HG02759 (cell line): ENCODE measurements at regions not wholly inside any gene's neighbourhood (a gene's known extent, or its start where the extent isn't known, plus 50 kb on each side); places are given as distances from the start of the nearest gene placed in this dataset.
"Not testable (repeated sequence)": the region's sequence is repeated elsewhere in the genome, so short reads cannot be mapped to it uniquely, and the experiment has no call there.

Source experiments
- ATAC-seq: cut with Tn5 transposase; IDR thresholded peaks from one replicate; pipeline ENCODE4 v1.9.1; 2021; ENCODE audit warnings: mild to moderate bottlenecking, moderate library complexity; ENCODE audit not compliant: unreplicated experiment

DNA sequence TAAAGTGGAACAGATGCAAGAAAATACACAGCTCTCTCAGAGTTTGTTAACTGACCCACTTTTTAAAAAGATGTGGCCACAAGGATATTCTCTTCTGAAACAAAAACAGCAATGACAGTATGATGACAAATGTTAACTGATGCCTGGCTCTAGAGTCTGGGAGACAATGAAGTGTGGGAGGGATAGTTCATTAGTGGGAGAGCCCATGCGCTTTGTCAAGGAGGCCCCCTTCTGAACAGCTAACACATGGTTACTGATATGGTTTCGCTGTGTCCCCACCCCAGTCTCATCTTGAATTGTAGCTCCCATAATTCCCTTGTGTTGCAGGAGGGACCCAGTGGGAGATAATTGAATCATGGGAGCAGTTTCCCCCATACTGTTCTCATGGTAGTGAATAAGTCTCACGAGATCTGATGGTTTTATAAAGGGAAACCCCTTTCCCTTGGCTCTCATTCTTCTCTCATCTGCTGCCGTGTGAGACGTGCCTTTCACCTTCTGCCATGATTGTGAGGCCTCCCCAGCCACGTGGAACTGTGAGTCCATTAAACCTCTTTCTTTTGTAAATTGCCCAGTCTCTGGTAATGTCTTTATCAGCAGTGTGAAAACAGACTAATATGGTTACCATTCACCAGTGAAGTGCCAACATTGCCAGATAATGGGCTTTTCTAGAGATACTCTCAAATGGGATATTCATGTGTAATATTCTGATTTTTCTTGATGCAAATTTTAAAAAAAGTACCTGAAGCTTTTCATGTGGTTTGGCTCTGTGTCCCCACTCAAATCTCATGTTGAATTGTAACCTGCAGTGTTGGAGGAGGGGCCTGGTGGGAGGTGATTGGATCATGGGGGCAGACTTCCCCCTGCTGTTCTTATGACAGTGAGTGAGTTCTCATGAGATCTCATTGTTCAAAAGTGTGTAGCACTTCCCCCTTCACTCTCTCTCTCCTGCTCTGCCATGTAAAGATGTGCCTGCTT is 435.8 kb downstream of the SHISA9 start:
- not testable (repeated sequence) for ATAC-seq

DNA sequence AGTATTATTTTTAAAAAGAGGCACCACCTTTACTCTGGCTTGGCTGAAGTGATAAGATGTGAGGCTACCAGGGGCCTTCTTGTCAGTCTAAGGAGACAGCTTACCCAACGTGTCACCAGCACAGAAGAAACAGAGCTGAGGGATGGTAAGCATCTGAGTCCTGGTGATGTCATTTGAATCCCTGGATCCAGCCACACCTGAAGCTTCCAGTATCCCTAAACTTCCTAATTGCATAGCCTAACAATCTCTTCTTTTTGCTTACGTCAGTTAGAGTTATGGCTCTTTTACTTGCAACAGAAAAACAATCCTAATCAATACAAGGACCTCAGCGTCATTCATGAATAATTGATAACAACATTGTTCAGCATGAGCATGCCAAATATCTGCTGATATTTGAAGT is 436.6 kb downstream of the SHISA9 start:
- ATAC-seq = no peak

DNA sequence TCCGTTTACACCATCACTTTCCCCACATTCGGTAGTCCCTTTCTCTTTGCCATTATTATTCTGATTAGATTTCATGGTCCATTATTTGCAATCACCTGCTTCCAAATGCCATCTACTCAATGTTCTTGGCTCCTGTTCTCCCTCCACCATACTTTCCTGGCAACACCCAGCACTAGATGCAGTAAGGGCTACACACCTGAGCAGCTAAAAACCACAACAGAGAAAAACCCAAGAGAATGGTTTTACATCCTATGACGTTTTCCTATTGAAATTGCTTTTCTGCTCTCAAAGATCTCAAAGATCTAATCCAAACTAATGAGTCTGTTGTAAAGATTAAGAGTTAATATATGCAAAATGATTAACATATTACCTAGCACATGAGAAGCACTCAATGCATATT is 441.3 kb downstream of the SHISA9 start:
- ATAC-seq = no peak

DNA sequence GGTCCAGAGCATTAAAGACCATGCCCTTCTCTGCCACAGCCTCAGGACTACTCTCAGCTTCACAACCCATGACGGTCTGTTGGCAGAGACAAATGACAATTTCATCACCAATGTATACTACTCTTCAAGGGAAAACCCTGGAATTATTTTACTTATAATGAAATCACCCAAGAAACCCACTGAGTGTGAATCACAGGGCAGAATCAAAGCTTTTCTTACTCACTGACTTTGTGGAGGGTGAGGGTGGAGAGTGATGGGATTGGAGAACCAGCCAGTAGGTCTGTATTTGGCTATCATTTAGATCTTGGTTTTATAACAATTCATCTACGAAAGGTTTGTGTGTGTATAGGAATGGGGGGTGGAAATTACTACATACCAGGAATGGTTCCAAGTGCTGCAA is 442.6 kb downstream of the SHISA9 start:
- ATAC-seq = no peak

DNA sequence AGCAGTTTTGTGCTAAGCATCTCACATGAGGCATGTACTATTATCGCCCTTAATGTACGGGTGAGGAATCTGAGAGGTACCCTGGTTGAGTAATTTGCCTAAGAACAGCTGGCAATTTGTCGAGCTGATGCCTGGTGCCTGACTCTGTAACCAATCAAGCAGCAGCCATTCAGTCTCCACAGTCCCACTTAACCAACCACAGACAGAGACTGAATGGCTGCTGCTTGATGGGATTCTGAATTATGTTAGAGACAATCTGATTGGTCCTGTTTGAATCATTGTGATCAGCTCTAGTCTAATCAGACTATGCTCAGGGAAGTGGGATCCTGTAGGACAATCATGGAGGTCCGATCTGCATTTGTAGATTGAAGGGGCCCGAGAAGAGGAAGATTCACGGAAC is 447.0 kb downstream of the SHISA9 start:
- no peak for ATAC-seq

DNA sequence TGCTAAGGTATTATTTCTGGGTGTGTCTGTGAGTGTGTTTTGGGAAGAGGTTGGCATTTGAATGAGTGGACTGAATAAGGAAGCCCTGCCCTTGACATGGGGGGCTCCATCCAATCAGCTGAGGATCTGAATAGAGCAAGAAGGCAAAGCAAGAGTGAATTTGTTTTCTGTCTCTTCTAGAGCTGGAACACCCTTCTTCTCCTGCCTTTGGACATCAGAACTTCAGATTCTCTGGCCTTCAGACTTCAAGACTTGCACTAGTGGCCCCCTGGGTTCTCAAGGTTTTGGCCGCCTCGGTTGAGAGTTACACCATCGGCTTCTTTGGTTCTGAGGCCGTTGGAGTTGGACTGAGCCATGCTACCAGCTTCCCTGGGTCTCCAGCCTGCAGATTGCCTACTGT is 448.6 kb downstream of the SHISA9 start:
- ATAC-seq = no peak

DNA sequence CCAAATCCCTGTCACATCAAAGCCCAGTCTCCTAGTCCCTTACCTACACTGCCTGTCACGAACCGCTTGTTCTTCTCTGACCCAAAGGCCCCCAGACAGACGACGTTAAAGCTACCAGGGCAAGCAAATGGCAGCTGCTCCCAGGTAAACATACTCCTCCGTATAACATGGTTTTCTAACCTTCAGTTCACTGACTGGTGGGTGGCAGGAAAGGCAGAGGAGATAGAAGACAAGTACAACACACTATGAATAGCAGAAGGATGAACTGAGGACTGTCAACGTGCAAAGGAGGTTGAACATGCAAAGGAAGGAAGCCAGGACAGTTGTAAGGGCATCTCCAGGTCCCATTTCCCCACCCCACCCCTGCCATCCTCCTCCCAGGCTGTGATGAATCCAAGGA is 449.8 kb downstream of the SHISA9 start:
- ATAC-seq = no peak

DNA sequence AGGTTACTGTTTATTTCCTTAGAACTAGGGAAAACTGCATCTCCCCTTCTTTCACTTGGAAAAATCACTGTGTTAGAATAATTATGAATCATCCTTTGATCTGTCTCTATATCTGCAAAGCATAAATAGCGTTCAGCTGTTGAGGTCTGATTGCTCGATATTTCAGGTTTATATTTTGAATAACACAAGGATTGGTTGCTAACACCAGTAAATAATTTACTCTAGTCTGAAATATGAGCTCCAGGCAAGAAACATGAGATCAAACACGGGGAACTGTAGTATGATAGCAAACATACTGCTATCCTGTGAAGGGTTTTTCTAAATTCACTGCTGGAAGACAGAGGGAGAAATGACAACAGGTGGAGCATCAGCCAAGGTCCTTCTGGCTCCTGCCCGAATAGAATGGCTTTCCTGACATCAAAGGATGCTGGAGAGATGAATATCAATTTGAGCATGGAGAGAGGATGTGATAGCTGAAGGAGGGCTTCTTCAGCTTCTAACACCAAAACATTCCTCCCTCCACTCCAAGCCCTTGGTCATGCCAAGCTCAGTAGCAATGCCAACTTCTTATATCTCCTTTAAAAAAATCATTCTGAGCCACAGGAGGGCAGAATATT is 450.3 kb downstream of the SHISA9 start:
- ATAC-seq = no peak

DNA sequence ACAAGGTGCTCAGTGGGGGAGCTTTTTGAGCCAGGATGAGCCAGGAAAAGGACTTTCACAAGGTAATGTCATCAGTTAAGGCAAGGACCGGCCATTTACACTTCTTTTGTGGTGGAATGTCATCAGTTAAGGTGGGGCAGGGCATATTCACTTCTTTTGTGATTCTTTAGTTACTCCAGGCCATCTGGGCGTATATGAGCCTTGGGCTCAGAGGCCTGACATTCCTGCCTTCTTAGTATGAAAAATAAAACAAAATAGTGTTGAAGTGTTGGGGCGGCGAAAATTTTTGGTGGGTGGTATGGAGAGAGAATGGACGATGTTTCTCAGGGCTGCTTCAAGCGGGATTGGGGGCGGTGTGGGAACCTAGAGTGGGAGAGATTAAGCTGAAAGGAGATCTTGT is 451.4 kb downstream of the SHISA9 start:
- not testable (repeated sequence) for ATAC-seq

DNA sequence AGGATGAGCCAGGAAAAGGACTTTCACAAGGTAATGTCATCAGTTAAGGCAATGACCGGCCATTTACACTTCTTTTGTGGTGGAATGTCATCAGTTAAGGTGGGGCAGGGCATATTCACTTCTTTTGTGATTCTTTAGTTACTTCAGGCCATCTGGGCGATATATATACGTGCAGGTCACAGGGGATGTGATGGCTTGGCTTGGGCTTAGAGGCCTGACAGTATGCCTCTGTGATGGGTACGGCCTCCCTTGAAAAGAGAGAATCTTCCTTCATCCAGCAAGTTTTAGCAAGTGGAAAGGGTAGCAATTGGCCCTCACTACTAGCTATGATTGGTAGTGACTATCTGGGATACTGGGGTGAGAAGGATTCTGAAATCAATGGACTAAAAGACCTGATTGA is 456.4 kb downstream of the SHISA9 start:
- ATAC-seq = not testable (repeated sequence)

DNA sequence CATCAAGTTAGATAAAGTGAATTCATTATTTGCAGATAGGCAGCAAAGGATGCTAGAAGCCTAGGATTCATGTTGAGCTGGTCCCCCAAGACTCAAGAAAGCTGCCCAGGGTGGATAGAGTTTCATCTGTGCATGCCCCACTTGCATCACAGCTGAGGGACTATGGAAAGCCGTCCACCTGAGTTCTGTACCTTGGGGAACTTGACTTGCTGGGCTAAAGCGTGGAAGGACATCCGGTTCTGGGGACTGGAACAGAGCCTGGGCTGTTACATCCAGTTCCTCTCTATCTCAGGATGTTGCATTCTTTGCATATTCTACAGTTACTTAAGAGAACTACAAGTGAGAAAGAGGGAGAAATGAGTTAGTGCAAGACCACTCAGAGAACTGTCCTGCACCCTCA is 458.4 kb downstream of the SHISA9 start:
- ATAC-seq = no peak

DNA sequence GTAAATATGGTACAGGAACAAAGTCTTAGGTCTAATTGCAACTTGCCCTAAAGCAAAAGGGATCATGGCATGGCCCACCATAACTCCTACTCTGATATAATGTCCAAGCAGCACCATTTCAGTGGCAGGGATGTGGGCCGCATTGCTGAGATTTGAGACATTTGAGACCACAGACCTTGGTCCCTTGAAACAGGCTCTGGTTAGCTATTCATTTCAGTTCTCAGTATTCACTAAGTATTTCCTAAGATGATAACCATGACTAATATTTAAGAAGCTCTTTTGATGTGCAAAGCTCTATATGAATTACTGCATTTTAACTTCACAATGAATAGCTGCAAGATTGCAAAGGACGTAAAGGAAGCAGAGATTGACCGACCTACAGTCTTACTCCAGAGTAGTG is 471.0 kb downstream of the SHISA9 start:
- no peak for ATAC-seq

DNA sequence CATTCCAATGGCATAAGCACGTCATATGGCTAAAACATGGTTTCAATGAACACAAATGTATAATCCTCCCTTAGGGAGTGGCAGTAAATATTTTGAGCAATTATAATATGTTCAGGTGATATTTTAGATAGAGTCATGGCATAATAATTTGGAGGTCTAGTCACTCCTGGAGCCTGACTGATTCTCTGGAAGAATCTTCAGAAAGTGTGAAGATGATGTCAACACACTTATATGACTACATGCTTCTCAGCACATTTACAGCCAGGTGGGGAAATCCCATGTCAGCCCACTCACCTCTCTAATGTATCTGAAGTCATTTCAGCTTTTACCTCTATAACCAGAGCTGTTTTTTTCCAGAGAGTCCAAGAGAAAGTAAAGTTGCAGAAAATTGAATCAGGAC is 474.8 kb downstream of the SHISA9 start:
- no peak for ATAC-seq

DNA sequence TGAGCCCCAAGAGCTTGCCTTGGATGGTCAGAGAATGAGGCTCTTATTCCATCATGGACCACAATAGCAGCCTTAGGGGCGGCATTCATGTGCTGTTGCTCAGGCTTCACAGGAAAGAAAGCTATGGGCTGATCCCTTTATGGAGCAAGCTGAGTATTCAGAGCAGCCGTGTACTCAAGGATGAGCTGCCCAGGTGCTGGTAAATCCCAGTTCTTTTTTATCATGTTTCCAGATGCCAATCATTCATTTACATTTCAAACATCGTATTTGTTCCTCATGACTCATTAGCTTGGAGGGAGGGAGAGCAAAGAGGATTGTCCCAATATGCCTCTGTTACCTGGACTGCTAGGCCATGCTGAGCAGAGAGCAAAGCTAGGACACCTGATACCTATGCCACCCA is 475.7 kb downstream of the SHISA9 start:
- no peak for ATAC-seq

DNA sequence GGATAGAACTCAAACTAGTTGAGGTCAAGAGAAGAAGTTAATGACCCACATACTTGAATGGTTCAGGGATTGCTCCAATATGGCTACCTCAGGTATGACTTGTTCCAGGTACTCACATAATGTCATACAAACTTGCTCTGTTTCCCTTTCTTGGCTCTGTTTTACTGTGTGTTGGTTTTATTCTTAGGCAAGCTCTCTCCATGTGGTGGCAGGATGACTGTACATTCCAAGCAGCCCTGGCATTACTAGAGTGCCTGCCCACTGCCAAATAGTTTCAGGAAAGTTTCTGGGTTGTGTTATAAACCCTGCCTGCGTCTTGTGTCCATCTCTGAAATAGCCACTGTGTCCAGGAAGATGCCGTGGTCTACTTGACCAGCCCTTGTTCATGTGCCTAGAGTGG is 476.8 kb downstream of the SHISA9 start:
- ATAC-seq = no peak

DNA sequence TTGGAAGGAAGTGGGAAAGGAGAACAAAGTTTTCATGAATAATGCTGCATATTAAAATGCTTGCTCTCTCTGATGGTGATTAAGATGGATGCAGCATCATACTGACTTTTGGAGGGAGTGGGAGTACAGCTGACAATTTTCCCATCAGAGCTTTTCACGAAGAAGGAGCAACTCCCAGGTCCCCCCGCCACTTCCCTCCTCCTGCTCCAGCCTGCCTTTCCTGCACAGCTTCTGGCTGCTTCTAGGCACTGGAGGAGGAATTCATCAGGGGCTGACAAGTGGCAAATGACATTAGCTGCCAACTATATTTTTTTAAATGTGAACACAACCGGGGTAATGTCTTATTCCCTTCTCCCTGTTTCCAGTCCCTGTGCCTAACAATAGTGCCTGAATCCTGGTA is 477.9 kb downstream of the SHISA9 start:
- no peak for ATAC-seq

DNA sequence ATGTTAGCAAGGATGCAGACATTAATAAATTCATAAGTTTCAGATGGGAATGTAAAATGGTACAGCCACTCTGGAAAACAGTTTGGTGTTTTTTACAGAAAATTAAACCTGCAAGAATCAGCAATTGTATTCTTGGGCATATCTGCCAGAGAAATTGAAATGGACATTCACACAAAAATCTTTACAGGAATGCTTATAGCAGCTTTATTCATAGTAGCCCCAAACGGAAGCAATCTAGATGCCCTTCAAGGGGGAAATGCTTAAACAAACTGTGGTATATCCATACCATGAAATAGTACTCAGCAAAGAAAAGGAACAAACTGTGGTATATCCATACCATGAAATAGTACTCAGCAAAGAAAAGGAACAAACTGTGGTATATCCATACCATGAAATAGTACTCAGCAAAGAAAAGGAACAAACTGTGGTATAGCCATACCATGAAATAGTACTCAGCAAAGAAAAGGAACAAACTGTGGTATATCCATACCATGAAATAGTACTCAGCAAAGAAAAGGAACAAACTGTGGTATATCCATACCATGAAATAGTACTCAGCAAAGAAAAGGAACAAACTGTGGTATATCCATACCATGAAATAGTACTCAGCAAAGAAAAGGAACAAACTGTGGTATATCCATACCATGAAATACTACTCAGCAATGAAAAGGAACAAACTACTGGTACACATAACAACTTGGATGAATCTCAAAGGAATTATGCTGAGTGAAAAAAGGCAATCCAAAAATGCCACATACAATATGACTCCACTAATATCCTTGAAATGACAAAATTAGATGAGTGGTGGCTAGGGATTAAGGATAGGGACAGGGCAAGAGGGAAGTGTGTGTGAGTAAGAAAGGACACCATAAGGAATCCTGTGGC is 484.0 kb downstream of the SHISA9 start:
- ATAC-seq = not testable (repeated sequence)

DNA sequence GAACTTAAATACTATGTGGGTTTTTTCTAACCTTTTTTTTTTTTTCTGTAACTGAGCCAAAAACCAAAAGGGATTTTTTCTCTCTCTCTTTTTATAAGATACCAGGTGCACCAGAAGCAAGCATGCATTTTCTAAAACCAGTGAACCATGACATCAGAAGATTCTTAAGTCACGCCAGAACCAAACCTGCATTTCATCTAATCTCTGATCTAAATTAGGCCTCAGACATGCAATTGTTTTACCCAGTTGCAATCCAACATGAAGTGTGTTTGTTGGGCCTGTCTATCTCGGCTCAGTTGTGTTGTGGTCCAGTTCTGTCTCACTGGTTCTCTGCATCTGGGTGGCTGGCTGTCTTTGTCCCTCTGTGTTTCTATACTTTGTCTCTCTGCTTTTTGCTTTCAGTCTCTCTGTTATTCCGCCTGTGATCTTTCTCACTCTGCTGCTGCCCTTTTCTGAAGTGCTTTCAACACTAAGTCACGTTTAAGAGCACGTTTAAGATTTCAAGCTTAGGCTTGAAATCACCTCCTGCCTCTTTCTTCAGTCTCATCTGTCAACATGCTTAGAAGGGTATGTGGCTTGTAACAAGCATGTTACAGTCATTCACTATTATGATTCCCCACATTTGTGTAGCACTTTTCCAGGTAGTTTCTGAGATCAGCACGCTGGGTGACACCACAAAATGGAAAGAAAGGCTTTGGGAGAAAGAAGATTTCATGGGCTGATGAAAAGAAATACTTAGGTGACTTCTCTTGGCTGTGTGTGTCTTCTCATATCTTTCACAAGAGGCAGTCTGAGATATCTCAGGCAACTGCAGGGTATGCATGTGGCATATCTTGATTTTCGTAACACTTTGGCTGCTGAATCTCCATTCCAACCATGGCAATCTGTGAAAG is 488.9 kb downstream of the SHISA9 start:
- ATAC-seq = peak; percentile 69

DNA sequence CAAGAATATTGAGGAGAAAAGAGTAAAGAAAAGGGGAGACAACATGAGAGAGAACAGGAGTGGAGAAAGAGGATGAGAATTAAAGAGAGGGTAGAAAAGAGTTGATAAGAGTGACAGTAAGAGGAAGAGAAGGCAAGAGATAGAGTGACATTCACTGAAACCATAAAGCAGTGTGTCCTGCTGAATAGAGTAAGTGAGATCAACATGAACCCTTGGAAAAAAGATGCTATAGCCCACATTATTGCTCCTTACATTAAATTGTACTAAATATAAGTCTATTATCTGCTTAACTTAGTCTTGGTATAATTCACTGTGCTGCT is 489.5 kb downstream of the SHISA9 start:
- no peak for ATAC-seq

DNA sequence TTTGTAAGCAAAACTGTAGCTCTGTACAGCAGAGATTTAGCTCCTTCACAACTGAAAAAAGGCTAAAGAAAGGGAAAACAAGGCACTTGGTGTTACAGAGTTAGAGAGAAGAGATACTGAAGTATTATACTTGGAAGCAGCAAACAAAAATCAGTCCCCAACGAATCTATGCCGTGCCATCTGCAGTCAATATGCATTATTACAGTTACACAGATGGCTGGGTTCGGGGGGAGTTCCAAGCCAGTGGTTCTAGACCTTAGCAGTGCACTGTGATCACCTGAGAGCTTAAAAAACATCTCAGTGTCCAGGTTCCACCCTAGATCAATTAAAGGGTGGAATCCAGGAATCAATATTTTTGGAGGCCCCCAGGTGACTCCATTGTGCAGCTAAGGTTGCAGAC is 489.9 kb downstream of the SHISA9 start:
- no peak for ATAC-seq

DNA sequence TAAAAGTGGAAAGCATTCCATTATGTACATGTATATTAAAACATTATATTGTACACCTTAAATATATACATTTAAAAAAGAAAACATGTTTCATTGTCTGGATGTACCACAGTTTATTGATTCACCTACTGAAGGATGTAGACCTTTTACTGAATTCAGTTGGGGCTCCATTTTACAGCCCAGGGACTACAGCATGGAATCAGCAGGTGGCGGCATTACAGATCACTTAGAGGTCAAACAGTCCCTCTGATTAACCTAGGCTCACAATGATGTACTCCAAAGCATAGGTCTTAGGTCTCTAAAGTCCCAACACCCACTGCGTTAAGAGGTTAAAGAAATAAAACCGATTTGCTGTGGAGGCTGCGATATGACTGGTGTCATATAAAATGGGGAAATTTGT is 490.9 kb downstream of the SHISA9 start:
- no peak for ATAC-seq
